Cardiac muscle cell (in vitro differentiated cells and primary cell): ENCODE measurements at regions not wholly inside any gene's neighbourhood (a gene's known extent, or its start where the extent isn't known, plus 50 kb on each side); places are given as distances from the start of the nearest gene placed in this dataset.

ENCODE experiments used
- DNase-seq, 2 donors: peaks; one replicate each; pipeline versions ENCODE4 v3.0.0 to v3.0.0-alpha.2; 2010 to 2017; ENCODE audit warnings: low read depth in 1 of 2, low spot score in 1 of 2
- H3K27ac ChIP-seq: fragments of 200-600 bp; sonication (generic); 2 replicates; pipeline ENCODE4 v1.5.1; 2016
- H3K27me3 ChIP-seq: fragments of 200-600 bp; sonication (generic); 2 replicates; pipeline ENCODE4 v1.6.0; 2016; ENCODE audit warnings: control low read depth
- H3K36me3 ChIP-seq: fragments of 200-600 bp; sonication (generic); 2 replicates; pipeline ENCODE4 v1.5.1; 2016; ENCODE audit warnings: control low read depth
- H3K4me1 ChIP-seq: fragments of 200-600 bp; sonication (generic); 2 replicates; pipeline ENCODE4 v1.8.1; 2017; ENCODE audit warnings: low read depth, mild to moderate bottlenecking, mixed run types
- H3K4me3 ChIP-seq: fragments of 200-600 bp; sonication (generic); 2 replicates; pipeline ENCODE4 v1.5.1; 2016; ENCODE audit warnings: mild to moderate bottlenecking
- H3K9me3 ChIP-seq: fragments of 200-600 bp; sonication (generic); 2 replicates; pipeline ENCODE4 v1.5.1; 2017; ENCODE audit warnings: low read depth, mild to moderate bottlenecking, control low read depth
- TF ChIP-seq, protein P1 (sequence below): IDR thresholded peaks from 2 replicates; pipeline ENCODE4 v1.5.1; 2012; ENCODE audit warnings: low read depth, mild to moderate bottlenecking, low read length

DNA sequence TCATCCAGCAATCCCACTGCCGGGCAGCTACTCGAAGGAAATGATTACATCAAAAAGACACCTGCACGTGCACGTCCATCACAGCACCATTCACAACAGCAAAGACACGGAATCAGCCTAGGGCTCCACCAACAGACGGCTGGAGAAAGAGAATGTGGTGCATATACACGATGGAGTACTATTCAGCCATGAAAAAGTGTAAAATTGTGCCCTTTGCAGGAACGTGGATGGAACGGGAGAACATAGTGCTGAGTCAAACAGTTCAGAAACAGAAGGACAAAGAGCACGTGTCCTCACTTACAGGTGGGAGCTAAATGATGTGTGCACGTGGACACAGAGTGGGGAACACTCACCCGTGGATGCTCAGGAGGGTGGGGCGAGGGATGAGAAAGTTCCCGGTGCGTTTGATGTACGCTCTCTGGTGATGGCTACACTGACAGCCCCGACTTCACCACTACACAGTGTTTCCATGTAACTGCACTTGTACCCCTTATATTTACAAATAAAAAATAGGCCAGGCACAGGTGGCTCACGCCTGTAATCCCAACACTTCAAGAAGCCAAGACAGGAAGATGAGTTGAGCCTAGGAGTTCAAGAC lies 92.0 kb downstream of the PDGFA start:
- Histone ChIP-seq H3K27me3 (no peaks in the 10 kb centered on the region), H3K36me3 (no peaks in the 10 kb centered on the region), H3K4me3 (no peak overlapping the region), H3K9me3 (no peaks in the 10 kb centered on the region), H3K27ac (no peak overlapping the region), H3K4me1 (no peaks in the 10 kb centered on the region)
- TF ChIP-seq, protein P1, sequence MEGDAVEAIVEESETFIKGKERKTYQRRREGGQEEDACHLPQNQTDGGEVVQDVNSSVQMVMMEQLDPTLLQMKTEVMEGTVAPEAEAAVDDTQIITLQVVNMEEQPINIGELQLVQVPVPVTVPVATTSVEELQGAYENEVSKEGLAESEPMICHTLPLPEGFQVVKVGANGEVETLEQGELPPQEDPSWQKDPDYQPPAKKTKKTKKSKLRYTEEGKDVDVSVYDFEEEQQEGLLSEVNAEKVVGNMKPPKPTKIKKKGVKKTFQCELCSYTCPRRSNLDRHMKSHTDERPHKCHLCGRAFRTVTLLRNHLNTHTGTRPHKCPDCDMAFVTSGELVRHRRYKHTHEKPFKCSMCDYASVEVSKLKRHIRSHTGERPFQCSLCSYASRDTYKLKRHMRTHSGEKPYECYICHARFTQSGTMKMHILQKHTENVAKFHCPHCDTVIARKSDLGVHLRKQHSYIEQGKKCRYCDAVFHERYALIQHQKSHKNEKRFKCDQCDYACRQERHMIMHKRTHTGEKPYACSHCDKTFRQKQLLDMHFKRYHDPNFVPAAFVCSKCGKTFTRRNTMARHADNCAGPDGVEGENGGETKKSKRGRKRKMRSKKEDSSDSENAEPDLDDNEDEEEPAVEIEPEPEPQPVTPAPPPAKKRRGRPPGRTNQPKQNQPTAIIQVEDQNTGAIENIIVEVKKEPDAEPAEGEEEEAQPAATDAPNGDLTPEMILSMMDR = no peak
- DNase-seq = no peak

DNA sequence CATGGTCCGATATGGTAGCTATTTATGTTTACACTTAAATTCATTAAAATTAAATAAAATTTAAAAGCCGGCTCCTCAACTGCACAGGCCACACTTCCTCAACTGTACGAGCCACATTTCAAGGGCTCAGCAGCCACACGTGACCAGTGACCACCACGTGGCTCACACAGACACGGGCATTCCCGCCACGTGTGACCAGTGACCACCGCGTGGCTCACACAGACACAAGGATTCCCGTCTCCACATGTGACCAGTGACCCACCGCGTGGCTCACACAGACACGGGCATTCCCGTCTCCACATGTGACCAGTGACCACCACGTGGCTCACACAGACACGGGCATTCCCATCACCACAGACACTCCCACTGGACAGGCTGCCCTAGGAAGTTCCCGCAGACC lies 91.3 kb downstream of the PDGFA start:
- TF ChIP-seq, protein P1 = no peak
- Histone ChIP-seq H3K4me3 (no peak overlapping the region), H3K27me3 (no peaks in the 10 kb centered on the region)

DNA sequence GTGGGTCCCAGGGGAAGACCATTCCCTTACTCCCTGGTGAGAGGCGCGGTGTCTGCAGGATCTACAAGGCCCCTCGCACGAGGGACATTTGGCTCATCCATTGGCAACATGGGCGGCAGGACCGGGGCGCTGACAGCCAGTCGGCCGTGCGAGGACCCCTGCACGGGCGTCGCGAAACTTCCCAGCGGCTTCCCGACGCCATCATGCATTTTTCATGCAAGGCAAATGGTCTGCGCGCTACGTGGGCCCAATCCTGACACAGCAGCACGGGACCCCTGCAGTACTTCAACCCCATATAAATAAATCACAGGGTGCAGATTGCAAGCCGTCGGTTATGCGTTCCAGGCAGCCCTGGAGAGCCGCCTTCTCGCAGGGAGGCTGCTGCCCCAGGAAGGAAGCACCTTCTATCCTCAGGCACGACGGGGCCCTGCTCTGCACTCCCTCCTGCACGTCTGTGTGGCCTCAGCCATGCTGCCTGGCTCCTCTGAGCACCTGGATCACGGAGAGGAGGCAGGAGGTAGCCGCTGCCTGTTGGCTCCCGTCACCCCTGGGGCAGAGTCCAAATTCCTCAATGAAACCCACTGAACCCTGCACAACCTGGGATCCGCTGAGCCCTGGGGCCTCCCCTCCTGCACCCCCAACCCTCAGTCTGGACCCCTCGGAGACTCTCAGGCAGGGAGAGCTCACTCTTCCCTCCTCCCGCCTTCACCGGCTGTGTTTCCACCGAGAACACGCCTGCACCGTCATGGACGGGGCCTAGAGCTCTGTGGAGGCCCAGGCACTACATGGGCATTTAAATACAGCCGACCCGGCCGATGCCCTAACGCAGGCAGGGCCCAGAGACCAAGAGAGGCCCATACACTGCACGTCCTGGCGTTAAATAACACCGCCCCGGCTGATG lies 90.5 kb downstream of the PDGFA start:
- Histone ChIP-seq H3K4me1 (no peaks in the 10 kb centered on the region), H3K9me3 (no peaks in the 10 kb centered on the region), H3K36me3 (no peaks in the 10 kb centered on the region), H3K27ac (no peak overlapping the region), H3K27me3 (no peaks in the 10 kb centered on the region), H3K4me3 (no peak overlapping the region)
- TF ChIP-seq, protein P1 = no peak
- DNase-seq = no peak

More for the DNA sequence above, 91.3 kb downstream of the PDGFA start:
- H3K36me3 ChIP-seq = no peaks in the 10 kb centered on the region
- H3K9me3 ChIP-seq = no peaks in the 10 kb centered on the region
- H3K27ac ChIP-seq = no peak overlapping the region
- no peaks in the 10 kb centered on the region for H3K4me1 ChIP-seq
- DNase-seq = no peak

DNA sequence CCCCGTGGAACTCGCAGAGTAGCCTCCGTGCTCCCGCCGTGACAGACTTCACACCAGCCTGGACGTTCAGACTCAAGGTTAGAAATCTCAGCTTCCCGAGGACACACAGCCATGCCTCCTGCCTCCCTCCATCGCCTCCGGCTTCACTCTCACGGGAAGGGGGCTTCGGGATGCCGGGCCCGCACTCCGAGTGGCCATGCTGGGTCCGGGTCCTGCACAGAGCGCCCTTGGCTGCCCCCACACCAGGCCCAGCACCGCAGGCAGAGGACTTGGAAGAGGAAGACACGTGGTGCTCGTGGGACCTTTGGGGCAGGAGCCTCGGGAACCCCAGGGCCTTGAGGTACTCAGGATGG lies 89.8 kb downstream of the PDGFA start:
- H3K36me3 ChIP-seq = no peaks in the 10 kb centered on the region
- H3K27me3 ChIP-seq = no peaks in the 10 kb centered on the region
- TF ChIP-seq, protein P1 = no peak

DNA sequence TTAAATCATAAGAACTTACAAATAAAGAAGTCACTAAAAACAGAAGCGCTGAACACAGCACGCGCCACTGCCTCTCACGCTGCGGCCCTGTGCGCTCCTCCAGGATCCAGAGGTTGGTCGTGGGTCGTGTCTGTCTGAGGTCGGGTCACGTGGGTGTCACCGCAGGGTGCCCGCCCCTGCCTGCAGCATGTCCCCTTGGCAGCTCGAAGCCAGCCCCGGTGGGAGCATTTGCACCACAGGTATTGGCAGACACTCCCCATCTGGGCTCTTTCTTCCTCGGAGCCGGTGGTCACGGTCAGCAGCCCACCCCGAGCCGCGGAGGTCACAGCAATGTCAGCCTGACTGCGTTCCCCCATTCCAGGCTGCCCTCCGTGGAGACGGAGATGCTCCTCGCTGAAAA lies 88.6 kb downstream of the PDGFA start:
- H3K27ac ChIP-seq = no peak overlapping the region
- TF ChIP-seq, protein P1 = no peak
- no peaks in the 10 kb centered on the region for H3K36me3 ChIP-seq
- H3K4me1 ChIP-seq = no peaks in the 10 kb centered on the region
- H3K4me3 ChIP-seq = no peak overlapping the region
- H3K9me3 ChIP-seq = no peaks in the 10 kb centered on the region
- no peaks in the 10 kb centered on the region for H3K27me3 ChIP-seq
- no peak for DNase-seq

More for the DNA sequence above, 89.8 kb downstream of the PDGFA start:
- H3K4me1 ChIP-seq = no peaks in the 10 kb centered on the region
- no peaks in the 10 kb centered on the region for H3K9me3 ChIP-seq
- no peak for DNase-seq
- no peak overlapping the region for H3K4me3 ChIP-seq
- H3K27ac ChIP-seq = no peak overlapping the region
